K562 (cell line): ENCODE measurements at regions not wholly inside any gene's neighbourhood (a gene's known extent, or its start where the extent isn't known, plus 50 kb on each side); places are given as distances from the start of the nearest gene placed in this dataset.

ENCODE experiments used
- ASH1L ChIP-seq: fragments of 450-650 bp; IDR thresholded peaks from 2 replicates; pipeline ENCODE4 v1.6.1; 2018; ENCODE audit warnings: borderline replicate concordance, mild to moderate bottlenecking, low read depth; ENCODE audit not compliant: partially characterized antibody
- CBFA2T3 ChIP-seq: fragments of 450-650 bp; IDR thresholded peaks from 2 replicates; pipeline ENCODE4 v1.6.1; 2017
- CBX1 ChIP-seq: sonication (generic); IDR thresholded peaks from 2 replicates; pipeline ENCODE4 v1.6.1; 2016; ENCODE audit warnings: antibody characterized with exemption, low read depth, mild to moderate bottlenecking
- DEAF1 ChIP-seq: fragments of 450-650 bp; formaldehyde crosslinking; IDR thresholded peaks from 2 replicates; pipeline ENCODE4 v1.4.0; 2020; ENCODE audit warnings: mild to moderate bottlenecking, moderate library complexity
- FOXP1 ChIP-seq: sonication (generic); formaldehyde crosslinking; IDR thresholded peaks from 2 replicates; pipeline ENCODE4 v1.8.0; 2022; ENCODE audit warnings: mild to moderate bottlenecking, missing genetic modification reagents
- HDGF ChIP-seq: fragments of 450-650 bp; IDR thresholded peaks from 2 replicates; pipeline ENCODE4 v1.6.1; 2016
- ILK ChIP-seq: fragments of 450-650 bp; IDR thresholded peaks from 2 replicates; pipeline ENCODE4 v1.6.1; 2016; ENCODE audit warnings: missing genetic modification characterization, low read depth, mild to moderate bottlenecking, missing compliant biosample characterization, moderate library complexity, borderline replicate concordance
- MNT ChIP-seq, 2 experiments: fragments of 450-650 bp; conservative IDR thresholded peaks; 2 replicates each; pipeline ENCODE4 v1.6.1; 2017; ENCODE audit warnings: mild to moderate bottlenecking in 2 of 2, moderate library complexity in 2 of 2
- MTA3 ChIP-seq: fragments of 450-650 bp; formaldehyde crosslinking; IDR thresholded peaks from 2 replicates; pipeline ENCODE4 v1.6.1; 2017; ENCODE audit warnings: mild to moderate bottlenecking, borderline replicate concordance
- NR1H2 ChIP-seq: sonication (generic); formaldehyde crosslinking; IDR thresholded peaks from 2 replicates; pipeline ENCODE4 v1.4.0; 2020; ENCODE audit warnings: mild to moderate bottlenecking, missing genetic modification reagents
- PHF20 ChIP-seq: fragments of 450-650 bp; IDR thresholded peaks from 2 replicates; pipeline ENCODE4 v1.6.1; 2018; ENCODE audit not compliant: partially characterized antibody
- PKNOX1 ChIP-seq: fragments of 450-650 bp; IDR thresholded peaks from 2 replicates; pipeline ENCODE4 v1.6.1; 2016
- SNAPC5 ChIP-seq: fragments of 250-450 bp; sonication (Bioruptor Pico); IDR thresholded peaks from 2 replicates; pipeline ENCODE4 v1.8.0; 2021; ENCODE audit warnings: moderate library complexity, mild to moderate bottlenecking, inconsistent platforms
- SPI1 ChIP-seq: IDR thresholded peaks from 2 replicates; pipeline ENCODE4 v1.6.1; 2011; ENCODE audit warnings: low read depth, low read length, control low read depth, borderline replicate concordance
- ZBTB34 ChIP-seq: fragments of 250-450 bp; sonication (Bioruptor Pico); IDR thresholded peaks from 2 replicates; pipeline ENCODE4 v1.8.0; 2021; ENCODE audit warnings: mild to moderate bottlenecking, moderate library complexity
- ZC3H11A ChIP-seq: IDR thresholded peaks from 2 replicates; pipeline ENCODE4 v1.6.1; 2012; ENCODE audit warnings: low read depth, low read length, improper control_type of control experiment
- ZFP30 ChIP-seq: fragments of 250-450 bp; sonication (Bioruptor Pico); IDR thresholded peaks from 2 replicates; pipeline ENCODE4 v1.8.0; 2022; ENCODE audit warnings: moderate library complexity, mild to moderate bottlenecking, inconsistent platforms, borderline replicate concordance
- ZNF165 ChIP-seq: fragments of 250-450 bp; sonication (Bioruptor Pico); IDR thresholded peaks from 2 replicates; pipeline ENCODE4 v1.4.0; 2020; ENCODE audit warnings: borderline replicate concordance
- ZNF507 ChIP-seq: conservative IDR thresholded peaks from 2 replicates; pipeline ENCODE4 v1.6.1; 2017; ENCODE audit warnings: missing genetic modification characterization, missing compliant biosample characterization
- ZNF717 ChIP-seq: fragments of 250-450 bp; sonication (Bioruptor Pico); IDR thresholded peaks from 2 replicates; pipeline ENCODE4 v1.5.0; 2021

GRCh38 chr6:27667657-27668441 is 194.9 kb upstream of the ZNF184 start (continued):
- TF ChIP-seq NR1H2 (CRISPR knock-in tag) (no peak), ASH1L (no peak), SPI1 (no peak), MNT (conservative IDR thresholded peaks at IDR 0.05) (0 out of 4 replicates have a peak, but pooled peaks of 1 of the 2 experiments have one; percentile 10), SNAPC5 (CRISPR knock-in tag) (no peak), ZFP30 (CRISPR knock-in tag) (no peak), ZBTB34 (CRISPR knock-in tag) (no peak), ZNF165 (CRISPR knock-in tag) (no peak), PKNOX1 (peak; percentile 92), CBX1 (no peak), ZC3H11A (no peak), PHF20 (no peak), ZNF507 (tag) (0 out of 2 replicates have a peak, but pooled peaks have one; percentile 17), FOXP1 (CRISPR knock-in tag) (0 out of 2 replicates have a peak, but pooled peaks have one; percentile 29), ZNF717 (CRISPR knock-in tag) (no peak), HDGF (no peak), ILK (no peak), MTA3 (0 out of 2 replicates have a peak, but pooled peaks have one; percentile 25), CBFA2T3 (no peak), DEAF1 (no peak)
